GM21390 (cell line): ENCODE measurements at regions not wholly inside any gene's neighbourhood (a gene's known extent, or its start where the extent isn't known, plus 50 kb on each side); places are given as distances from the start of the nearest gene placed in this dataset.
"Not testable (repeated sequence)": the region's sequence is repeated elsewhere in the genome, so short reads cannot be mapped to it uniquely, and the experiment has no call there.

Experiments
- ATAC-seq: cut with Tn5 transposase; IDR thresholded peaks from one replicate; pipeline ENCODE4 v1.9.1; 2021; ENCODE audit not compliant: unreplicated experiment

- no peak for ATAC-seq
Observed at GRCh38 chr16:10232757-10233156, 50.5 kb upstream of the GRIN2A start.

GRCh38 chr16:10239640-10240039 is 57.4 kb upstream of the GRIN2A start:
- ATAC-seq, result no peak

GRCh38 chr16:10240854-10241613 is 58.8 kb upstream of the GRIN2A start:
- ATAC-seq, result no peak

GRCh38 chr16:10242097-10242496 is 59.9 kb upstream of the GRIN2A start:
- ATAC-seq, result no peak

- ATAC-seq, result no peak
Observed at GRCh38 chr16:10242916-10243315, 60.7 kb upstream of the GRIN2A start.

- ATAC-seq, result no peak
Observed at GRCh38 chr16:10245002-10245401, 62.8 kb upstream of the GRIN2A start.

GRCh38 chr16:10250137-10250828 is 68.1 kb upstream of the GRIN2A start:
- no peak for ATAC-seq

- no peak for ATAC-seq
Observed at GRCh38 chr16:10252155-10252554, 69.9 kb upstream of the GRIN2A start.

- ATAC-seq, result no peak
Observed at GRCh38 chr16:10253409-10253808, 71.2 kb upstream of the GRIN2A start.

- no peak for ATAC-seq
Observed at GRCh38 chr16:10255728-10256127, 73.5 kb upstream of the GRIN2A start.

- ATAC-seq, result no peak
Observed at GRCh38 chr16:10256784-10257641, 74.8 kb upstream of the GRIN2A start.

- not testable (repeated sequence) for ATAC-seq
Observed at GRCh38 chr16:10257642-10258251, 75.5 kb upstream of the GRIN2A start.

GRCh38 chr16:10258930-10259603 is 76.8 kb upstream of the GRIN2A start:
- ATAC-seq, result not testable (repeated sequence)

- ATAC-seq, result no peak
Observed at GRCh38 chr16:10261077-10261476, 78.8 kb upstream of the GRIN2A start.

GRCh38 chr16:10261526-10261925 is 79.3 kb upstream of the GRIN2A start:
- ATAC-seq, result not testable (repeated sequence)

GRCh38 chr16:10262377-10263132 is 80.3 kb upstream of the GRIN2A start:
- no peak for ATAC-seq

- no peak for ATAC-seq
Observed at GRCh38 chr16:10265770-10266615, 83.8 kb upstream of the GRIN2A start.

GRCh38 chr16:10266809-10267208 is 84.6 kb upstream of the GRIN2A start:
- ATAC-seq, result peak; percentile 81

GRCh38 chr16:10269632-10270031 is 87.4 kb upstream of the GRIN2A start:
- ATAC-seq, result no peak
